ENCODE measurements at regions not wholly inside any gene's neighbourhood (a gene's known extent, or its start where the extent isn't known, plus 50 kb on each side); places are given as distances from the start of the nearest gene placed in this dataset.
"Not testable (repeated sequence)": the region's sequence is repeated elsewhere in the genome, so short reads cannot be mapped to it uniquely, and the experiment has no call there.

GRCh38 chrX:110541266-110541665 is 182.6 kb downstream of the RTL9 start:
- no peaks in the 10 kb centered on the region for H3K9me3 ChIP-seq

GRCh38 chrX:110550854-110551253 is 192.2 kb downstream of the RTL9 start:
- not testable (repeated sequence) for H3K4me1 ChIP-seq; H3K4me3 ChIP-seq (ENCODE audit: low read depth, low read length); DNase-seq; H3K27me3 ChIP-seq; H3K36me3 ChIP-seq; H3K9me3 ChIP-seq

More at GRCh38 chrX:110541266-110541665, 182.6 kb downstream of the RTL9 start:
- H3K27me3 ChIP-seq = no peaks in the 10 kb centered on the region
- TF ChIP-seq CTCF (IDR thresholded peaks at IDR 0.05; ENCODE audit: low read depth, low read length) = no peak
- H3K4me1 ChIP-seq = no peaks in the 10 kb centered on the region
- DNase-seq = no peak
- H3K36me3 ChIP-seq = no peaks in the 10 kb centered on the region
- H3K4me3 ChIP-seq (ENCODE audit: low read depth, low read length) = no peak overlapping the region

GRCh38 chrX:110557864-110558263 is 199.2 kb downstream of the RTL9 start:
- H3K4me3 ChIP-seq (ENCODE audit: low read depth, low read length) = no peak overlapping the region
- H3K27me3 ChIP-seq = no peaks in the 10 kb centered on the region
- no peaks in the 10 kb centered on the region for H3K4me1 ChIP-seq
- DNase-seq = no peak
- H3K9me3 ChIP-seq = no peaks in the 10 kb centered on the region
- no peaks in the 10 kb centered on the region for H3K36me3 ChIP-seq
- TF ChIP-seq CTCF (IDR thresholded peaks at IDR 0.05; ENCODE audit: low read depth, low read length) = no peak

GRCh38 chrX:110558406-110558805 is 199.8 kb downstream of the RTL9 start:
- Histone ChIP-seq H3K4me3 (ENCODE audit: low read depth, low read length) (no peak overlapping the region), H3K36me3 (no peaks in the 10 kb centered on the region), H3K4me1 (no peaks in the 10 kb centered on the region), H3K27me3 (no peaks in the 10 kb centered on the region), H3K9me3 (no peaks in the 10 kb centered on the region)
- TF ChIP-seq CTCF (IDR thresholded peaks at IDR 0.05; ENCODE audit: low read depth, low read length) = no peak
- no peak for DNase-seq

- Histone ChIP-seq H3K36me3 (no peaks in the 10 kb centered on the region), H3K27me3 (no peaks in the 10 kb centered on the region), H3K9me3 (no peaks in the 10 kb centered on the region), H3K4me1 (no peaks in the 10 kb centered on the region), H3K4me3 (ENCODE audit: low read depth, low read length) (no peak overlapping the region)
- no peak for TF ChIP-seq CTCF (IDR thresholded peaks at IDR 0.05; ENCODE audit: low read depth, low read length)
- no peak for DNase-seq
These were observed 202.4 kb downstream of the RTL9 start for GRCh38 chrX:110561034-110561433.

- H3K4me3 ChIP-seq (ENCODE audit: low read depth, low read length) = no peak overlapping the region
- H3K4me1 ChIP-seq = no peaks in the 10 kb centered on the region
- no peaks in the 10 kb centered on the region for H3K9me3 ChIP-seq
- no peak for DNase-seq
- no peak for TF ChIP-seq CTCF (IDR thresholded peaks at IDR 0.05; ENCODE audit: low read depth, low read length)
- no peaks in the 10 kb centered on the region for H3K36me3 ChIP-seq
- no peaks in the 10 kb centered on the region for H3K27me3 ChIP-seq
These were observed 204.6 kb downstream of the RTL9 start for GRCh38 chrX:110563282-110563681.

- no peaks in the 10 kb centered on the region for H3K27me3 ChIP-seq
- no peak for DNase-seq
- H3K4me3 ChIP-seq (ENCODE audit: low read depth, low read length) = no peak overlapping the region
- no peaks in the 10 kb centered on the region for H3K36me3 ChIP-seq
- no peaks in the 10 kb centered on the region for H3K4me1 ChIP-seq
- H3K9me3 ChIP-seq = no peaks in the 10 kb centered on the region
- TF ChIP-seq CTCF (IDR thresholded peaks at IDR 0.05; ENCODE audit: low read depth, low read length) = no peak
These were observed 209.8 kb downstream of the RTL9 start for GRCh38 chrX:110568441-110568840.

All from BE2C (cell line).